ACHN (cell line): ENCODE measurements at regions not wholly inside any gene's neighbourhood (a gene's known extent, or its start where the extent isn't known, plus 50 kb on each side); places are given as distances from the start of the nearest gene placed in this dataset.

Source experiments
- DNase-seq: peaks from one replicate; pipeline ENCODE4 v3.0.0-alpha.2; 2015
- in situ Hi-C: cut with HindIII; loops from 2 replicates; pipeline ENCODE4 v1.10.0; 2017; ENCODE audit warnings: low sequenced_read_pairs, low pct_ligation_motif_present, low pct_unique_long_range_greater_than_20kb

- no peak for DNase-seq
- in situ Hi-C loops: no loop called here
These were observed 527.3 kb downstream of the SHQ1 start for GRCh38 chr3:72320955-72321303.

- in situ Hi-C loops: no loop called here
- DNase-seq: no peak
These were observed 527.9 kb downstream of the SHQ1 start for GRCh38 chr3:72320095-72320954.

GRCh38 chr3:72319194-72320094 is 528.8 kb downstream of the SHQ1 start:
- no peak for DNase-seq
- in situ Hi-C loops: no loop called here

DNA sequence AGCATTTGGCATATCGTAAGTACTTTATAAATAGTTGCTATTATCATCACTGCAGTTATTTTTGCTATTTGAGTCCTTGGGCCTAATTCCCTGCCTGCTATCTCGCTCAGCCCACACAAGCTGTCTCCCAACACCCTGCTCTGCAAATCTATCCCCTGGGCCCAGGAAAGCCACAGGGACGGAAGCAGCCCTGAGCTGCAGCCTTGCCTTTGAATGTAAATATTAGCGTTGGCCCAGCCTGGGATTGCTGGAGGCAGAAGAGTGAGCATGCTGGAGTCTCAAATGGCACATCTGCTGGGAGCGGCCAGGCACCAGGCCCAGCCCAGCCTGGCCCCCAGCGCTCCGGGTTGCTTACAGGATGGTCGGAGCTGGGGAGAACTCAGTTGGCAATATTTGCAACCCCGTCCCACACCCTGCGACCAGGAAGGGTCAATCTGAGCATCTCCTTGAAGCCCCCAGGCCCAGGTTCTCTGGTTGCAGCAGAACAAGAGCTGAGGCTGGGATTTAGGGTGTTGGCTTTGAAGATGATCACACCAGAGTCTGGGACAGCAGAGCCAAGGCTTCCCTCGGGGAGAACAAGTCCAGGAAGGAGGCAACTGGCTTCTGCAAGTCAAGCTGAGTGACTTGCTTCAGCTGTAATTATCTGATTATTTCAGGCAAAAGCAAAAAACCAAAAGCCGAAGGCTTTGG is 529.6 kb downstream of the SHQ1 start:
- in situ Hi-C loops: no loop called here
- no peak for DNase-seq

GRCh38 chr3:72317491-72317890 is 530.8 kb downstream of the SHQ1 start:
- DNase-seq: no peak
- in situ Hi-C loops: no loop called here

DNA sequence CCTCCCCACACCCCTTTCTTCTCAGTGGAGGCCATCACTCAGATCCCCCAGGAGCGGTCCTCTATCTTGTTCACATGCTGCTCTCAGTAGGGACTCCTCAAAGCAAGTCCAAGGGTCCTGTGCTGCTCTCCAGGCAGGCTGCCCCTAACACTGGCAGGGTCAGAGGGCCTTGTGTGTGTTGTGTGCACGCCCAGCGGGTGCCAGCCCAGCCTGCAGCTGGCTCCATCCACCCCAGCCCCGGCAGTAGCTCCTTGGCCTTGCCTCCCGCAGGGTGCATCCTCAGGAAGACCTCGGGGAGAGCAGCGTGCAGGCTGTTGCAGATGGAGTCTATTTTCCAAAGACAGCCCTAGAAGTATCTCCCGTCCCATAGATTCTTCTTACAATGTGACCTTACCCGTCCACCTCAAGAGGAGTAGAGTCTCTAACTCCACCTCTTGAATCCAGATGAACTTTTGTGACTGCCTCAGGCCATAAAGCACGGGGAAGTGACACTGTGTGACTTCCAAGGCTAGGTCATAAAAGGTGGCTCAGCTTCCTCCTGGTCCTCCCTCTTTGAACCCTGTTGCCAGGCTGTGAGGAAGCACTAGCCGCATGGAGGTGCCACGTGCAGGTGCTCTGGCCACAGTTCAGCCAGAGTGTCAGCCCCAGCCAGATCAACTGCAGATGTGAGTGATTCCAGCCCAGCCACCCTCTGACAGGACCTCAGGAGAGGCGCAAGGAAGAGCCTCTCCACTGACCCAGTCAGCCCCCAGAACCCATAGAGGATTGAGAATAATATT is 531.6 kb downstream of the SHQ1 start:
- no peak for DNase-seq
- in situ Hi-C loops: no loop called here

GRCh38 chr3:72313308-72313707 is 528.4 kb upstream of the PROK2 start:
- in situ Hi-C loops: no loop called here
- no peak for DNase-seq

- in situ Hi-C loops: no loop called here
- DNase-seq: no peak
These were observed 527.4 kb upstream of the PROK2 start for GRCh38 chr3:72312339-72312738.

DNA sequence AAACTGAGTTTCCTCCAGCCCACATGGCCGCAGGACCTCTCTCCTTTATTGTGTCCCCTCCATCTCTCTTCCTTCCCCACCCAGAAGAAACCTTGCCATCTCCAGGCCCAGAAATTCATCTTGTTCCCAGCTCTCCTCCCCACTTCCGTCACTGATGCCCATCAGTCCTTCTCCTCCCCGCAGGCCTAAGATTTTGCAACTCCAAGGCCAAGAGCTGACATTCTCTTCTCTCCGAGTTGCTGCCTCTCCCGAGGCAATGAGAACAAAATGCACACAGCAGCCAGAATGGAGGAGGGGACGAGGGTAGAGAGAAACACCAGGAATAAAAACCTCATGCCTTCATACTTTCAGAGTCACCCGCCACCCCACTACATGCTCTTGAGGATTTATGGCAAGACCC is 526.5 kb upstream of the PROK2 start:
- in situ Hi-C loops: no loop called here

DNA sequence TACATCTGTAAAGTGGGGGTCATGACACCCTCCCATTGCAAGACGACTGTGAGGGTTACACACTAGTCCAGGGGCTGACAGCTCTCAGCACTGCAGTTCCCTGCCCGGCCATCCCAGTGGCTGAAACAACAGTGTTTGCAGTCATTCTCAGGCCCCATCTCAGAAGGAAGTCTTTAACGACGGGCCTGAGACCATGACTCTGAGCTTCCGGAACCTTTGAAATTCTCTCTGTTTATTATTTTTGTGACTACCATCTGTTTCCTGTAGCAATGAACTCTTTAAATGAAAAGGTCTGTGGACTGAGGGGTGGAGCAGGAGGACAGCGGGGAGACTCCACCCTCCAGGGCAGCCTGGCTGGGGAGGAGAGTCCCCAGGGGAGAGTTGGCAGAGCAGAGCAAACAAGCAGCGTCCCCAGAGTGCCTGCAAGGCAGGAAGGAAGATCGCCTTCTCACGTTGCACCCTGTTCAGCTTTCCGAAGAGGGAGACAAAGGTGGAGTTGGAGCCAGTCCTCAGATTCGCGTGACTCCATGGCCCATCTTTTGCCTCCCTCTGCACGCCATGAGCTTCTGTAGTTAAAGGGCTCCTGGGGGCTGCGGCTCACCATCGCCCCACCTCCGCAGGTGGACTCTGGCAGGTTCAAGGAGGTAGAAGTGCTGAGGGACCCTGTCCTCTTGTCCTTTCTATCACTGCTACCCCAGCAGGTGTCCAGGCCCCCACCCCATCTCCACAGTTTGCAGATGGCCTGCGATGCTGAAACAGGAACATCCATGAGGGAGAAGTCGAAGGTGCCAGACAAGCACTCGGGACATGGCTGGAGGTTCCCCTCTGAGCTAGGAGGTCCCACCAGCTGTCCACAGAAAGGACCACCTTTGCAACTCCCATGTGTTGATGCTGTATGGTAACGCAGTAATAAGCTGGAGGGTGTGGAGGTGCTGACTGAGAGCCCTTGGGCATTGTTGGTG is 525.8 kb upstream of the PROK2 start:
- in situ Hi-C loops: no loop called here
- no peak for DNase-seq

More for the DNA sequence above, 526.5 kb upstream of the PROK2 start:
- DNase-seq: no peak

DNA sequence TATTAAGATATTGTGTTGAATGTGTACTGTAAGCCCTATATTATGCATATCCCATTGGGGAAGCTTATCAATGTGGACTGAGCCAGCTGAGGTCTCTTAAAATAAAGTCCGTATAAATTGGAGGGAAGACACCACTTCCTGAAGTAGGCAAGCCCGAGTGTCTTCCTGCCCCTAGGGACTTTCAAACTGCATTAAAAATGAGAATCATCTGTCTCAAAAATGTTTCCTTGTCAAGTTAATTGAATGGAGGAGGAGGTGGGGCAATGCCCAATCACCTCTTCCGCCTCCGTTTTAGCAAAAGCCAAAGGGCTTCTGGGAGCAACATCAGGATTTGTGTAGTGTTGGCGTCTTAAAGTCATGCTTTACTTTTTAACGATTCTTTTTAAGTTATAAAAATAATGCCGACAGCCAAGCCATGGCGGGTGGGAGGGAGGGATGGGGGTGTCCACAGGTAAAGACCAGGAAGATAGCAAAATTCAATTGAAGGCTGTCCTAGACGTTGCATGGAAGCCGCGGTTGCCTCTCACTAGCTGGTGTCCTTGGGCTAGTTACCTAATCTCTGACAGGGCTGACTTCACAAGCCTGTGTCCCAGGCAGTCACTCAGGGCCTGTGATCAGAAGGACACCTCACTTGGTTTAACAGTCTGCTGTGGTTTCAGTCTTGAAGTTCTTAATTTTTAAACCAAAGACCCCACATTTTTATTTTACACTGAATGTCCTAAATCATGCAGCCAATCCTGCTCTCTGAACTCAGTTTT is 524.9 kb upstream of the PROK2 start:
- no peak for DNase-seq
- in situ Hi-C loops: no loop called here

GRCh38 chr3:72308641-72309040 is 523.7 kb upstream of the PROK2 start:
- in situ Hi-C loops: no loop called here
- no peak for DNase-seq

DNA sequence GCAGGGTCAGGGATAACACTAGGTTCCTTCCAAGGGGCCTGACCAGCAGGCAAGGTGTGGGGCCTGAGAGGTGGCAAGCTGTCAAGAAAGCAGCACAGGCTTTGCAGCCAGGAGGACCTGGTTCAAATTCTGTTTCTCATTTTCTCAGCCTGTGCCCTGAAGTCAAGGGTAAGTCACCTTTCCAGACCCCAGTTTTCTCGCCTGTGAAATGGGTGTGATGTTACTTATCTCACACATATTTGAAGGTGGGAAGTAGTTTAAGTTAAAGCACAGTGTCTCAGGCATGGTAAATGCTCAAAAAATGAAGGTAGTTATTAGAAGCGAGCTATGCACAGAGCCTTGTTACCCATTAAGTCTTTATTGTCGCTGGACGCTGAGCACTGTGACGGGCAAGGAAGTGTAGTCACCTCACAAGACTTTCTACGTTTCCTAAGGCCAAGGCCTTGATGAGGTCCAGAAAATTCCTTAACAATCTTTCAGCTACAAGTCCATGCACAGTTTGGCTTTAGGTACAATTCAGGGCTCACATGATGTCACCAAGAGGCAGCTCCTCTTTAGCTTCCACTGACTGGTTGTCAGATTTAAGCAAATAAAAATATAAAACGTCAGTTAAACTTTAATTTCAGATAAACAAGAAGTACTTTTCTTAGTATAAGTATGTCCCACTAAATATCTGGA is 522.6 kb upstream of the PROK2 start:
- in situ Hi-C loops: no loop called here
- no peak for DNase-seq

GRCh38 chr3:72306800-72307341 is 521.9 kb upstream of the PROK2 start:
- in situ Hi-C loops: no loop called here
- DNase-seq: no peak

DNA sequence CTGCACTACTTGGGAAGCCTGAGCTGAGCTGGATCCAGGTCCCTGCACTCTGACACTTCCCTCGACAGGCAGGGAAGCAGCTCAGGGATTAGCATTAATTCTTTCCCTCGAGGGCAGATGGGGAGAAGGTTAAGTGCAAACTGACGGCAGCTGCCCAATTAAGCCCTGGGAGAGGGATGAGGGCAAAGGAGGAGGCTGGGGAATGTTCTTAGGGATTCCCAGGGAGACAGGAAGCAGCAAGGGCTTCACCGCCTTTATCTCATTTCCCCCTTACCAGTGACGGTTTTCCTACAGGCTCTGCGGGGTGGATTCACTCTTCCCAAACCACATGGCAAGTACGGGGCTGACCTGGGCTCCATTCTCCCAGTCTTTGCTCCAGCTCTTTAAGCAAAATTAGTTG is 519.0 kb upstream of the PROK2 start:
- no peak for DNase-seq
- in situ Hi-C loops: no loop called here

GRCh38 chr3:72301779-72302178 is 516.8 kb upstream of the PROK2 start:
- no peak for DNase-seq

More at GRCh38 chr3:72301779-72302178, 516.8 kb upstream of the PROK2 start:
- in situ Hi-C loops: no loop called here
